HepG2 (cell line): ENCODE measurements at regions not wholly inside any gene's neighbourhood (a gene's known extent, or its start where the extent isn't known, plus 50 kb on each side); places are given as distances from the start of the nearest gene placed in this dataset.
"Not testable (repeated sequence)": the region's sequence is repeated elsewhere in the genome, so short reads cannot be mapped to it uniquely, and the experiment has no call there.

Source experiments
- CAMTA2 ChIP-seq: sonication (generic); formaldehyde crosslinking; IDR thresholded peaks from 2 replicates; pipeline ENCODE4 v1.4.0; 2020; ENCODE audit warnings: mild to moderate bottlenecking, missing genetic modification reagents, borderline replicate concordance
- CHD4 ChIP-seq: fragments of 200-600 bp; sonication (generic); IDR thresholded peaks from 2 replicates; pipeline ENCODE4 v1.7.0; 2017; ENCODE audit warnings: mild to moderate bottlenecking, low read length, borderline replicate concordance
- EZH2 ChIP-seq: conservative IDR thresholded peaks from 2 replicates; pipeline ENCODE4 v1.6.1; 2012; ENCODE audit warnings: mild to moderate bottlenecking, low read depth, low read length, moderate library complexity
- POLR2AphosphoS5 ChIP-seq: IDR thresholded peaks from 2 replicates; pipeline ENCODE4 v1.6.1; 2012; ENCODE audit warnings: low read depth, low read length
- ZNF879 ChIP-seq: sonication (generic); formaldehyde crosslinking; IDR thresholded peaks from 2 replicates; pipeline ENCODE4 v1.8.1; 2023; ENCODE audit warnings: missing genetic modification reagents
- TF ChIP-seq, protein P1 (sequence below), 2 experiments: sonication (generic) in 1 of 2; formaldehyde crosslinking in 1 of 2; IDR thresholded peaks; 2 replicates each; pipeline versions ENCODE4 v1.4.0 to v1.6.1; 2018 to 2020; ENCODE audit warnings: missing genetic modification reagents in 2 of 2, borderline replicate concordance in 1 of 2, low read depth in 1 of 2, mild to moderate bottlenecking in 1 of 2, missing biosample characterization in 1 of 2
- TF ChIP-seq, protein P2 (sequence below): sonication (generic); formaldehyde crosslinking; IDR thresholded peaks from 2 replicates; pipeline ENCODE4 v1.9.0; 2021; ENCODE audit warnings: missing genetic modification reagents, mild to moderate bottlenecking, borderline replicate concordance
- TF ChIP-seq, protein P3 (sequence below): sonication (generic); formaldehyde crosslinking; IDR thresholded peaks from 2 replicates; pipeline ENCODE4 v1.5.0; 2020; ENCODE audit warnings: mild to moderate bottlenecking, missing genetic modification reagents, moderate library complexity
- TF ChIP-seq, protein P4 (sequence below): sonication (generic); formaldehyde crosslinking; IDR thresholded peaks from 2 replicates; pipeline ENCODE4 v1.8.1; 2023; ENCODE audit warnings: missing genetic modification reagents, inconsistent platforms, borderline replicate concordance

DNA sequence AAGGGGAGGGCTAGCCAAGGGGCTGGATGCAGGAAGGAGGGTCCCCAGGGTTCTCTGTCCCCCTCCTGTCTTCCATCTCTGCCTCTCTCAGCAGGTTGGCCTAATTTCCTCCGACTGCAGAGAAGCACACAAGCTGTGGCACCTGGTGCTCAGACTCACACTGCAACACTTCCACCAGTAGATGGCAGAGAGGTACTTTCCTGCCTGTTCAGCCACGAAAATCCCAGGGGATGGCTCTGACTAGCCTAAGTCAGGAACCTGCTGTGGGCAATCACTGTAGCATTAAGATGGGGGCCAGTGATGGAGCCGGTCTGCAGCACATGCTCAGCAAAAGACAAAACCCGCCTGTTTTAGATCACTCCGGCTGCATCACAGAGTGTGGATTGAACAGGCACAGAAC lies 2721.7 kb upstream of the TPTE start:
- TF ChIP-seq, protein P1, sequence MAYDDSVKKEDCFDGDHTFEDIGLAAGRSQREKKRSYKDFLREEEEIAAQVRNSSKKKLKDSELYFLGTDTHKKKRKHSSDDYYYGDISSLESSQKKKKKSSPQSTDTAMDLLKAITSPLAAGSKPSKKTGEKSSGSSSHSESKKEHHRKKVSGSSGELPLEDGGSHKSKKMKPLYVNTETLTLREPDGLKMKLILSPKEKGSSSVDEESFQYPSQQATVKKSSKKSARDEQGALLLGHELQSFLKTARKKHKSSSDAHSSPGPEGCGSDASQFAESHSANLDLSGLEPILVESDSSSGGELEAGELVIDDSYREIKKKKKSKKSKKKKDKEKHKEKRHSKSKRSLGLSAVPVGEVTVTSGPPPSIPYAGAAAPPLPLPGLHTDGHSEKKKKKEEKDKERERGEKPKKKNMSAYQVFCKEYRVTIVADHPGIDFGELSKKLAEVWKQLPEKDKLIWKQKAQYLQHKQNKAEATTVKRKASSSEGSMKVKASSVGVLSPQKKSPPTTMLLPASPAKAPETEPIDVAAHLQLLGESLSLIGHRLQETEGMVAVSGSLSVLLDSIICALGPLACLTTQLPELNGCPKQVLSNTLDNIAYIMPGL (CRISPR knock-in tag; IDR thresholded peaks at IDR 0.05; ENCODE audit: borderline replicate concordance in 1 of 2, low read depth in 1 of 2), result not testable (repeated sequence)
- TF ChIP-seq CAMTA2 (CRISPR knock-in tag); ZNF879 (CRISPR knock-in tag); POLR2AphosphoS5; EZH2; CHD4: not testable (repeated sequence)
- TF ChIP-seq, protein P2, sequence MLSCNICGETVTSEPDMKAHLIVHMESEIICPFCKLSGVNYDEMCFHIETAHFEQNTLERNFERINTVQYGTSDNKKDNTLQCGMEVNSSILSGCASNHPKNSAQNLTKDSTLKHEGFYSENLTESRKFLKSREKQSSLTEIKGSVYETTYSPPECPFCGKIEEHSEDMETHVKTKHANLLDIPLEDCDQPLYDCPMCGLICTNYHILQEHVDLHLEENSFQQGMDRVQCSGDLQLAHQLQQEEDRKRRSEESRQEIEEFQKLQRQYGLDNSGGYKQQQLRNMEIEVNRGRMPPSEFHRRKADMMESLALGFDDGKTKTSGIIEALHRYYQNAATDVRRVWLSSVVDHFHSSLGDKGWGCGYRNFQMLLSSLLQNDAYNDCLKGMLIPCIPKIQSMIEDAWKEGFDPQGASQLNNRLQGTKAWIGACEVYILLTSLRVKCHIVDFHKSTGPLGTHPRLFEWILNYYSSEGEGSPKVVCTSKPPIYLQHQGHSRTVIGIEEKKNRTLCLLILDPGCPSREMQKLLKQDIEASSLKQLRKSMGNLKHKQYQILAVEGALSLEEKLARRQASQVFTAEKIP (CRISPR knock-in tag), result not testable (repeated sequence)
- TF ChIP-seq, protein P3, sequence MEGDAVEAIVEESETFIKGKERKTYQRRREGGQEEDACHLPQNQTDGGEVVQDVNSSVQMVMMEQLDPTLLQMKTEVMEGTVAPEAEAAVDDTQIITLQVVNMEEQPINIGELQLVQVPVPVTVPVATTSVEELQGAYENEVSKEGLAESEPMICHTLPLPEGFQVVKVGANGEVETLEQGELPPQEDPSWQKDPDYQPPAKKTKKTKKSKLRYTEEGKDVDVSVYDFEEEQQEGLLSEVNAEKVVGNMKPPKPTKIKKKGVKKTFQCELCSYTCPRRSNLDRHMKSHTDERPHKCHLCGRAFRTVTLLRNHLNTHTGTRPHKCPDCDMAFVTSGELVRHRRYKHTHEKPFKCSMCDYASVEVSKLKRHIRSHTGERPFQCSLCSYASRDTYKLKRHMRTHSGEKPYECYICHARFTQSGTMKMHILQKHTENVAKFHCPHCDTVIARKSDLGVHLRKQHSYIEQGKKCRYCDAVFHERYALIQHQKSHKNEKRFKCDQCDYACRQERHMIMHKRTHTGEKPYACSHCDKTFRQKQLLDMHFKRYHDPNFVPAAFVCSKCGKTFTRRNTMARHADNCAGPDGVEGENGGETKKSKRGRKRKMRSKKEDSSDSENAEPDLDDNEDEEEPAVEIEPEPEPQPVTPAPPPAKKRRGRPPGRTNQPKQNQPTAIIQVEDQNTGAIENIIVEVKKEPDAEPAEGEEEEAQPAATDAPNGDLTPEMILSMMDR, result not testable (repeated sequence)
- TF ChIP-seq, protein P4, sequence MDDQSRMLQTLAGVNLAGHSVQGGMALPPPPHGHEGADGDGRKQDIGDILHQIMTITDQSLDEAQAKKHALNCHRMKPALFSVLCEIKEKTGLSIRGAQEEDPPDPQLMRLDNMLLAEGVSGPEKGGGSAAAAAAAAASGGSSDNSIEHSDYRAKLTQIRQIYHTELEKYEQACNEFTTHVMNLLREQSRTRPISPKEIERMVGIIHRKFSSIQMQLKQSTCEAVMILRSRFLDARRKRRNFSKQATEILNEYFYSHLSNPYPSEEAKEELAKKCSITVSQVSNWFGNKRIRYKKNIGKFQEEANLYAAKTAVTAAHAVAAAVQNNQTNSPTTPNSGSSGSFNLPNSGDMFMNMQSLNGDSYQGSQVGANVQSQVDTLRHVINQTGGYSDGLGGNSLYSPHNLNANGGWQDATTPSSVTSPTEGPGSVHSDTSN, result not testable (repeated sequence)
